Vagina (tissue), 2 donors: ENCODE measurements at regions not wholly inside any gene's neighbourhood (a gene's known extent, or its start where the extent isn't known, plus 50 kb on each side); places are given as distances from the start of the nearest gene placed in this dataset.
"Not testable (repeated sequence)": the region's sequence is repeated elsewhere in the genome, so short reads cannot be mapped to it uniquely, and the experiment has no call there.

ENCODE experiments used
- DNase-seq, 2 donors: peaks; one replicate each; pipeline ENCODE4 v3.0.0-alpha.2; 2017; ENCODE audit errors: extremely low spot score in 2 of 2
- H3K27ac ChIP-seq: fragments of 200-600 bp; sonication (generic); one replicate; pipeline ENCODE4 v1.5.1; 2019
- H3K27me3 ChIP-seq: fragments of 200-600 bp; sonication (generic); one replicate; pipeline ENCODE4 v1.5.1; 2019
- H3K36me3 ChIP-seq, 2 donors: fragments of 200-600 bp; sonication (generic); one replicate each; pipeline ENCODE4 v1.5.1; 2017 to 2019
- H3K4me1 ChIP-seq: fragments of 200-600 bp; sonication (generic); one replicate; pipeline ENCODE4 v1.5.1; 2019
- H3K4me3 ChIP-seq, 2 donors: fragments of 200-600 bp; sonication (generic); 1 replicate in 1 of 2; 2 replicates in 1 of 2; pipeline ENCODE4 v1.5.1; 2016 to 2019
- H3K9me3 ChIP-seq: fragments of 200-600 bp; sonication (generic); one replicate; pipeline ENCODE4 v1.5.1; 2019
- CTCF ChIP-seq, 3 experiments: fragments of 450-650 bp in 2 of 3; fragments of 200-600 bp in 1 of 3; sonication (generic) in 1 of 3; IDR thresholded peaks; one replicate each; pipeline ENCODE4 v1.5.1; 2017 to 2019; ENCODE audit warnings: antibody characterized with exemption in 3 of 3, mild to moderate bottlenecking in 2 of 3, moderate library complexity in 2 of 3
- POLR2A ChIP-seq, 2 donors: fragments of 450-650 bp; IDR thresholded peaks; one replicate each; pipeline ENCODE4 v1.6.1; 2017; ENCODE audit warnings: antibody characterized with exemption in 2 of 2, mild to moderate bottlenecking in 2 of 2, moderate library complexity in 2 of 2
- POLR2AphosphoS5 ChIP-seq, 2 donors: sonication (generic); formaldehyde crosslinking; IDR thresholded peaks; one replicate each; pipeline ENCODE4 v1.9.0; 2017; ENCODE audit warnings: antibody characterized with exemption in 2 of 2, mild to moderate bottlenecking in 2 of 2, low read depth in 1 of 2; ENCODE audit not compliant: insufficient read depth in 1 of 2
- intact Hi-C: fragments of 100-400 bp; cut with DNase I; formaldehyde crosslinking; loops from one replicate; pipeline ENCODE4 v1.15.1; 2023

GRCh38 chr5:106399391-106399790 lies 1271.3 kb downstream of the EFNA5 start:
- no peak overlapping the region for H3K27ac ChIP-seq
- no peaks in the 10 kb centered on the region for H3K36me3 ChIP-seq
- H3K4me1 ChIP-seq = no peaks in the 10 kb centered on the region
- H3K4me3 ChIP-seq = no peak overlapping the region
- intact Hi-C loops = no loop called here
- DNase-seq = no peak
- no peaks in the 10 kb centered on the region for H3K9me3 ChIP-seq
- no peaks in the 10 kb centered on the region for H3K27me3 ChIP-seq
- no peak for TF ChIP-seq CTCF (IDR thresholded peaks at IDR 0.05)
- no peak for TF ChIP-seq POLR2AphosphoS5 (IDR thresholded peaks at IDR 0.05; ENCODE audit: insufficient read depth in 1 of 2, low read depth in 1 of 2)
- TF ChIP-seq POLR2A (IDR thresholded peaks at IDR 0.05) = no peak

GRCh38 chr5:106397700-106398099 lies 1273.0 kb downstream of the EFNA5 start:
- no peak for DNase-seq
- Histone ChIP-seq H3K9me3 (no peaks in the 10 kb centered on the region), H3K4me1 (no peaks in the 10 kb centered on the region), H3K27me3 (no peaks in the 10 kb centered on the region), H3K4me3 (no peak overlapping the region), H3K27ac (no peak overlapping the region), H3K36me3 (no peaks in the 10 kb centered on the region)
- no peak for TF ChIP-seq POLR2A (IDR thresholded peaks at IDR 0.05)
- intact Hi-C loops = no loop called here

GRCh38 chr5:106393276-106393675 lies 1277.5 kb downstream of the EFNA5 start:
- Histone ChIP-seq H3K9me3 (no peaks in the 10 kb centered on the region), H3K4me1 (no peaks in the 10 kb centered on the region), H3K27me3 (no peaks in the 10 kb centered on the region), H3K36me3 (no peaks in the 10 kb centered on the region), H3K27ac (no peak overlapping the region), H3K4me3 (no peak overlapping the region)
- intact Hi-C loops = no loop called here
- no peak for TF ChIP-seq CTCF (IDR thresholded peaks at IDR 0.05)
- no peak for TF ChIP-seq POLR2A (IDR thresholded peaks at IDR 0.05)
- TF ChIP-seq POLR2AphosphoS5 (IDR thresholded peaks at IDR 0.05; ENCODE audit: insufficient read depth in 1 of 2, low read depth in 1 of 2) = no peak
- DNase-seq = no peak

- H3K27me3 ChIP-seq = no peaks in the 10 kb centered on the region
- H3K27ac ChIP-seq = no peak overlapping the region
- no peak for DNase-seq
- no peaks in the 10 kb centered on the region for H3K36me3 ChIP-seq
- H3K4me1 ChIP-seq = no peaks in the 10 kb centered on the region
- intact Hi-C loops = no loop called here
- no peak overlapping the region for H3K4me3 ChIP-seq
- no peaks in the 10 kb centered on the region for H3K9me3 ChIP-seq
- TF ChIP-seq POLR2A (IDR thresholded peaks at IDR 0.05) = no peak
- no peak for TF ChIP-seq CTCF (IDR thresholded peaks at IDR 0.05)
- TF ChIP-seq POLR2AphosphoS5 (IDR thresholded peaks at IDR 0.05; ENCODE audit: insufficient read depth in 1 of 2, low read depth in 1 of 2) = no peak
Measured at GRCh38 chr5:106392766-106393165, 1278.0 kb downstream of the EFNA5 start.

GRCh38 chr5:106387767-106388166 lies 1283.0 kb downstream of the EFNA5 start:
- H3K27me3 ChIP-seq, H3K36me3 ChIP-seq, H3K9me3 ChIP-seq, intact Hi-C loops, DNase-seq, H3K4me3 ChIP-seq, H3K4me1 ChIP-seq, H3K27ac ChIP-seq: not testable (repeated sequence)

- Histone ChIP-seq H3K4me3 (no peak overlapping the region), H3K36me3 (no peaks in the 10 kb centered on the region), H3K4me1 (no peaks in the 10 kb centered on the region), H3K27me3 (no peaks in the 10 kb centered on the region), H3K9me3 (no peaks in the 10 kb centered on the region), H3K27ac (no peak overlapping the region)
- no peak for DNase-seq
- no peak for TF ChIP-seq CTCF (IDR thresholded peaks at IDR 0.05)
- TF ChIP-seq POLR2A (IDR thresholded peaks at IDR 0.05) = no peak
- TF ChIP-seq POLR2AphosphoS5 (IDR thresholded peaks at IDR 0.05; ENCODE audit: insufficient read depth in 1 of 2, low read depth in 1 of 2) = no peak
- intact Hi-C loops = no loop called here
Measured at GRCh38 chr5:106386287-106386686, 1284.5 kb downstream of the EFNA5 start.
